ENCODE measurements at regions not wholly inside any gene's neighbourhood (a gene's known extent, or its start where the extent isn't known, plus 50 kb on each side); places are given as distances from the start of the nearest gene placed in this dataset.

DNA sequence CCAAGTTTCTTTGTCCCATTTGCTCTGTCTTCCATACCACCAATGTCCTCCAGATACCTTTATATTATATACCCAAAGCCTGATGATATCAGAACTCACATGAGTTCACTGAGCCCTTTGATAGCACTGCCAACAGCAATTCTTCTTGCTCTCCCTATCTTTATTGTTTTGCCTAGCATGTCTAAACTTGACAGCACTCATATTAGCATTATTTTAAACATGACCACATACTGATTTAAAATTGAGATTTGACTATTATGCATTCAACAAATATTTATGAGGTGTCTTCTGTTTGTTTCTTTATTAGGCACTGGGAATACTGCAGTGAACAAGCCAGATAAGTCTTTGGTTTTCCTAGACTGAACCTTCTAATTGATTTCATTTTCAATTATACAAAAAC is 587.3 kb upstream of the GCFC2 start:
- no peak for ATAC-seq
- CTCF ChIA-PET: no interaction called here
- H3K27me3 Mint-ChIP-seq (ENCODE audit: low read depth): no peaks in the 10 kb centered on the region

DNA sequence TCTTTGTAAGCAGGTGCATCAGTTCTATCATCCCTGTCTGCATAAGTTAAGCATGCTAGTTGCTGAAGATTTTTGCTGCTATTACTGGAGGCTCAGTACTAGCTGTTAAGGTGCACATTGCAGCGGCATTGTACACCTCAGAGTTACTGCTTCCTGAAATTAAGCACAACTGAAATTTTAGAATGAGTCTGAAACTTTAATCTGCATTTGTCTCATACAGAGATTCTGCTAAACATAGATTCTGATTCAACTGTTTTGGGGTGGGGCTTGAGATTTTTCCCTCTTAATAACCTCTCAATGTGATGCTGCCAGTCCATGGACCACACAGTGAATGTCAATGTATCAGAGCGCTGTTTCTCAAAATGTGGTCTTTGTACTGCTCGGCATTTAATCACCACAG is 585.7 kb upstream of the GCFC2 start:
- CTCF ChIA-PET: no interaction called here

More for the DNA sequence above, 587.3 kb upstream of the GCFC2 start:
- Mint-ChIP-seq H3K4me3 (no peak overlapping the region), H3K27ac (no peak overlapping the region), H3K4me1 (ENCODE audit: low read depth) (no peaks in the 10 kb centered on the region), H3K36me3 (ENCODE audit: low read depth) (no peaks in the 10 kb centered on the region), H3K9me3 (ENCODE audit: insufficient read depth) (peaks cover 1% of the 10 kb centered on the region)
- POLR2A ChIA-PET: no interaction called here
- no peak for DNase-seq

DNA sequence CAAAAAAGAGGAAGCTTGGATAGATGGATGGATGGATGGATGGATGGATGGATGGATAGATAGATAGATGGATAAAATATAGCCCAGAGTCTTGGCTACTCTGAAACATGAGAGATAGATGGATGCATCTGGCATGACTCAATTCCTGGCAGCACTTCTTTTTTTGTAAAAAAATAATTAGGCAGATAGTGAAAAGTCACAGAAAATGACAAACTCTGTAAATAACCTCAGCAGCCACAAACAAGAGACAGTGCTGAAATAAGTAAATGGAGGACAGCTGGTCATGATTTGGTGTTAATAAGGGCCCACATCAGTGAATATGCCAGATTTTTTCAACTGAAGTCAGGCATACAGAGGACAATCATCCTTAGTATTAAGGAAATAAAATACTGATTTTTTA is 585.0 kb upstream of the GCFC2 start:
- POLR2A ChIA-PET: no interaction called here
- no peaks in the 10 kb centered on the region for H3K27me3 Mint-ChIP-seq (ENCODE audit: low read depth)
- no peaks in the 10 kb centered on the region for H3K36me3 Mint-ChIP-seq (ENCODE audit: low read depth)

More for the DNA sequence above, 585.7 kb upstream of the GCFC2 start:
- POLR2A ChIA-PET: no interaction called here
- no peaks in the 10 kb centered on the region for H3K36me3 Mint-ChIP-seq (ENCODE audit: low read depth)
- DNase-seq (no peak), ATAC-seq (no peak)
- no peak overlapping the region for H3K27ac Mint-ChIP-seq
- H3K9me3 Mint-ChIP-seq (ENCODE audit: insufficient read depth): no peaks in the 10 kb centered on the region
- H3K4me3 Mint-ChIP-seq: no peak overlapping the region
- H3K4me1 Mint-ChIP-seq (ENCODE audit: low read depth): no peaks in the 10 kb centered on the region
- no peaks in the 10 kb centered on the region for H3K27me3 Mint-ChIP-seq (ENCODE audit: low read depth)

DNA sequence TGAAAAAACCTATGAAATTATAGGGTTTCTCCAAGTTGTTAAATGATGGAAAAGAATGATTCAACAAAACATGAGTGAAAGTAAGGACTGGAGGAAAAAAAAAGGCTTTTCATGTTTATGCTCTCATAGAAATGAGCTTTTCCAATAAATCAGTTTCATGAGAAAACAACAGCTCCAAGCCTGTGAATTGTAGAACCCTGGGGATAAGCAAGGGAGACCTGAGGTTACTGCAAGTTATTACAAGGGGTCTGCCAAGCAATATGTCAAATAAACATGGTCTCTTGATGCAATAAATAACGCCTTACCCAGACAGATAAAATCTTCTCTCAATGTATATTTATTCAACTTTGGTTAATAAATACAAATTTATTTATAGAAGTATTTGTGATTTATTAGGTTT is 577.9 kb upstream of the GCFC2 start:
- Mint-ChIP-seq H3K4me1 (ENCODE audit: low read depth) (no peaks in the 10 kb centered on the region), H3K9me3 (ENCODE audit: insufficient read depth) (no peaks in the 10 kb centered on the region), H3K36me3 (ENCODE audit: low read depth) (no peaks in the 10 kb centered on the region), H3K4me3 (no peak overlapping the region), H3K27me3 (ENCODE audit: low read depth) (no peaks in the 10 kb centered on the region), H3K27ac (no peak overlapping the region)
- DNase-seq (no peak), ATAC-seq (no peak)
- ChIA-PET CTCF (no interaction called here), POLR2A (no interaction called here)

More for the DNA sequence above, 585.0 kb upstream of the GCFC2 start:
- no peak for DNase-seq
- Mint-ChIP-seq H3K9me3 (ENCODE audit: insufficient read depth) (no peaks in the 10 kb centered on the region), H3K4me3 (no peak overlapping the region), H3K27ac (no peak overlapping the region), H3K4me1 (ENCODE audit: low read depth) (no peaks in the 10 kb centered on the region)
- ATAC-seq: no peak
- CTCF ChIA-PET: no interaction called here

DNA sequence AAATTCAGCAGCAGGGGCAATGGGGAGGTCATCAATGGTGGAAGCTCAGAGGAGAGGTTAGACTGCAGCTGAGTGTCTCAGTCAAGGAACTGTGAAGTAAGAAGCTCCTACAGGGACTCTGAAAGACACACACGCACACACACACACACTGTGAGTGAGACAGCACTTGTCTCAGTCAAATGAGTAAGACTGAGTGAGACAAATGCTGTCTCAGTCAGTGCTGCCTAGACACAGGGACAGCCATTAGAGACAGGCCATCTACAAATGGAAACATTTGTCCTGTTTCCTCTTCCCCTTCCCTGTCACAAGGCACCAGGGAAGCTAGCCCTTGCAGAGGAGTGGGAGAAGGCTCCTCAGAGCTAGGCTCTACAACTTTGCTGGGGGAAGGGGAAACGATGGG is 577.4 kb upstream of the GCFC2 start:
- ATAC-seq (no peak), DNase-seq (no peak)
- H3K27ac Mint-ChIP-seq: no peak overlapping the region
- ChIA-PET CTCF (no interaction called here), POLR2A (no interaction called here)
- no peaks in the 10 kb centered on the region for H3K4me1 Mint-ChIP-seq (ENCODE audit: low read depth)
- no peaks in the 10 kb centered on the region for H3K9me3 Mint-ChIP-seq (ENCODE audit: insufficient read depth)
- no peak overlapping the region for H3K4me3 Mint-ChIP-seq
- H3K36me3 Mint-ChIP-seq (ENCODE audit: low read depth): no peaks in the 10 kb centered on the region
- no peaks in the 10 kb centered on the region for H3K27me3 Mint-ChIP-seq (ENCODE audit: low read depth)

DNA sequence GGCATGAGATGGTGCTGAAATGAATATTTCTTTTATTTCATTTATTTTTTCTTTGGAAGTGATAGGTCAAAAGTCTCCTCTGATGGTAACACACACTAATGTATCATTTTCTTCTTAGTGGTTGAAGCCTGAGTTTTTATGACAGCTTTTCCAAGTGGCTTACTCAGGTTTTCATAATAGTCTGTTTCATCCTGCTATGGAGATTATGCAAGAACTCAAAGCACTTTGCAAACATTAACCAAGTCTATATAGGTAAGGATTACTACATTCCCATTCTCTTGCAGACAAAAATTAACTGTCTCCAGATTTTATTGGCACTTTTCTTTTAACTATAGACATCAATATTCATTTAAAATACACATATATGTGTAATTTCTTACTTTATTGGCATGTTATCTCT is 572.6 kb upstream of the GCFC2 start:
- DNase-seq (no peak), ATAC-seq (no peak)
- no peak overlapping the region for H3K27ac Mint-ChIP-seq

DNA sequence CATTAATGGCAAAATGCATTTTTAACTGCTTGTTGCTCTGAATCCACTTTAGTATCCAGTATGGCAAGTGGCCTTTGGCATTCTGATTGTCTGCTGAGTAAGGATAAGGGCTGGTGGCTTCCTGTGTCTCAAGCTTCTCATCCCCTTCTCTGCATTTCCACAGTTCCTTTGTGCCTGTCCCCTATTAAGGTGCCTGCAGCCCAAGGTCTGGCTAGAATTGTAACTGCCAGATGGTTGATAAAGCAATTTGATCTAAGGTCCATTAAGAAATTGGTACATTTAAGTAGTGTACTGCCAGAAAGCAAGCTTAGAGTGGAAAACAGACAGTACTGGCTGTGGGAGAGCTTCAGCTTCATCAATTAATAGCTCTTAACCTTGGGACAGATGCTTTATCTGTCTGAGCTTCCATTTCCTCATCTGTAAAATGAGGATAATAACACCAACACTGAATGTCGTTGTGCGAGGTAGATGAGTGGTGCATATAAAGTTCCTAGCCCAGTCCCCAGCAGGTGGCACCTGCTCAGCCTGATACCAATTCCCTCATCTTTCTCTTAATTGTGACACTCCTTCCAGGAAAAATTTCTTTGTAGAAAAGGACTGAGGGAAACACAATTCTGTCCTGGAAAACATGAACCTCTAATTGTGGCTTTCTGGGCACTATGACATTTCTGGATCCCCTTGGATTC is 570.6 kb upstream of the GCFC2 start:
- Mint-ChIP-seq H3K9me3 (ENCODE audit: insufficient read depth) (no peaks in the 10 kb centered on the region), H3K4me1 (ENCODE audit: low read depth) (no peaks in the 10 kb centered on the region), H3K27ac (no peak overlapping the region), H3K27me3 (ENCODE audit: low read depth) (no peaks in the 10 kb centered on the region), H3K36me3 (ENCODE audit: low read depth) (no peaks in the 10 kb centered on the region), H3K4me3 (no peak overlapping the region)
- DNase-seq (no peak), ATAC-seq (no peak)
- POLR2A ChIA-PET: no interaction called here
- CTCF ChIA-PET: no interaction called here

More for the DNA sequence above, 572.6 kb upstream of the GCFC2 start:
- H3K4me3 Mint-ChIP-seq: no peak overlapping the region
- ChIA-PET POLR2A (no interaction called here), CTCF (no interaction called here)
- H3K27me3 Mint-ChIP-seq (ENCODE audit: low read depth): no peaks in the 10 kb centered on the region
- H3K9me3 Mint-ChIP-seq (ENCODE audit: insufficient read depth): no peaks in the 10 kb centered on the region
- H3K36me3 Mint-ChIP-seq (ENCODE audit: low read depth): no peaks in the 10 kb centered on the region
- no peaks in the 10 kb centered on the region for H3K4me1 Mint-ChIP-seq (ENCODE audit: low read depth)

DNA sequence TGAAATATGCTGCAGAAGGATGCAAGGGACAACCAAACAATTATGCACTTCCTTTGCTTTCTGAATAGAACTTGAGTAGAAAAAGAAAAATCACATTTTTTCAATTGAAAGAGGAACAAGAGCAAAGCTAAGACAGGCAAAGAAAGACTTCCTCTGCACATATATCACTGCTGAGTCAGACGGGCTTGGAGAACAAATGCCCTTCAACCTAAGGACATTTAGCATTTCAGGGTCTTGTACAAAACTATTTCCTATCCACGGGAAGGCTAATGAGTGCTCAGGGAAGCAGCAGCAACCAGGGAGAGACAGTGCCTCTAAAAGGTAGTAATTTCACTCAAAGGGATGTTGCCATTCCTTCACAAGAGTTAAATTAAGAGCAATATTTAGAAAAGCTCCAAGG is 570.0 kb upstream of the GCFC2 start:
- Mint-ChIP-seq H3K9me3 (ENCODE audit: insufficient read depth) (no peaks in the 10 kb centered on the region), H3K4me1 (ENCODE audit: low read depth) (no peaks in the 10 kb centered on the region), H3K27ac (no peak overlapping the region), H3K4me3 (no peak overlapping the region), H3K36me3 (ENCODE audit: low read depth) (no peaks in the 10 kb centered on the region), H3K27me3 (ENCODE audit: low read depth) (no peaks in the 10 kb centered on the region)
- ChIA-PET CTCF (no interaction called here), POLR2A (no interaction called here)
- no peak for ATAC-seq
- no peak for DNase-seq

DNA sequence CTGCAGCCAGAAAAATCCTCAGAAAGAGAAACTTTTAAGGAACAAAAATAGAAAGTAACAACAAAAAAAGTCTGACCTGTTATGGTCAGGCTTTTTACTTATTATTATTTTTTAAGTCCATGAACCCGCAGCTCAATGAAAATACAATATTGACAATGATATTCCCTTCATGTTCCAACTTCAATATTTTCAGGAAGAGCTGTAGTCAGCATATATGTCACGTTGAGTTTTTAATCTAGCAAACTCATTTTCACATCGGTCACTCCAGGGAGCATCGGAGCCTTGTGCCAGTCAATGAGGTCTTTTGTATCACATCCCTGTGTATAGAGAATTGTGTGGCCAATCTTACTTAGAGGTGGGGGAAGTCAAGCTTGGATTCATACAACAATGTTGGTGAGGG is 568.4 kb upstream of the GCFC2 start:
- H3K36me3 Mint-ChIP-seq (ENCODE audit: low read depth): no peaks in the 10 kb centered on the region
- no peak for DNase-seq
- no peak overlapping the region for H3K4me3 Mint-ChIP-seq
- H3K27me3 Mint-ChIP-seq (ENCODE audit: low read depth): no peaks in the 10 kb centered on the region
- CTCF ChIA-PET: no interaction called here
- H3K27ac Mint-ChIP-seq: no peak overlapping the region
- H3K4me1 Mint-ChIP-seq (ENCODE audit: low read depth): no peaks in the 10 kb centered on the region
- POLR2A ChIA-PET: no interaction called here
- no peaks in the 10 kb centered on the region for H3K9me3 Mint-ChIP-seq (ENCODE audit: insufficient read depth)
- ATAC-seq: no peak

DNA sequence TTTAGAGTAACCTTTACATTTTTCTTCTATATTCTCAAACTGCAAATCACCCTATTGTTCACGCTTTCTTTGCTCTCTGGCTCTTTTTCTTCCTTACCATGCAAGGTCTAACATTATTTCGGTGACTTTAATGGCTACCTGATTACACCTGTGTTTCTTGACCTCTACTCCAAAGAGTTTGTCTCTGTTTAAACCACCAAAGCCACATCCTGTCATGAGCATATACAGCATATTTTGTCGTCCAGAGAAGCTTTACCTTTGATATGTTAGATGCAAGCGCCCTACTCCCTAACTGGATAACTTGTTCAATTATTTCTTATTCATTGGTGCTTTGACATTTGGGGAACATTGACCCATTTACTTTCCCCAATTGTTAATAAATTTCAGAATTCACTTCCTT is 565.1 kb upstream of the GCFC2 start:
- Mint-ChIP-seq H3K27me3 (ENCODE audit: low read depth) (no peaks in the 10 kb centered on the region), H3K27ac (no peak overlapping the region), H3K9me3 (ENCODE audit: insufficient read depth) (no peaks in the 10 kb centered on the region), H3K36me3 (ENCODE audit: low read depth) (no peaks in the 10 kb centered on the region), H3K4me1 (ENCODE audit: low read depth) (no peaks in the 10 kb centered on the region), H3K4me3 (no peak overlapping the region)
- DNase-seq (no peak), ATAC-seq (no peak)
- ChIA-PET CTCF (no interaction called here), POLR2A (no interaction called here)

DNA sequence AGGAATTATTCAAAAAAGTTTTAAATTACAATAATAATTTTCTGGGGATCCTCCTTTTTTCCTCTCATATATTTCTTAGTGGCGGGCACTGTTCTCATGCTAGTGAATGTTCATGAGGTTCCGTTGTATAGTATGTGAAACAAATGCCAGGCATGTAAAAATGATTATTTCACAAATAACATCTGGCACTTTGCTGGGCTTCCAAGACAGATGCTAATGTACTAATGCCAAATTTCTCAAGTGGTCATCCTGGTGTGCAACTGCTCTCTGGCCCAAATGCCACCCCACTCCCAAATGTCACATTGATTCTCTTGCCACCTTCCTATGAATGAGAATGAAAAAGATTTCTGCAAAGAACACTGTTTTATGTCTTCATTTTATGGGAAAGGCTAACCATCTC is 564.0 kb upstream of the GCFC2 start:
- H3K9me3 Mint-ChIP-seq (ENCODE audit: insufficient read depth): no peaks in the 10 kb centered on the region
- ChIA-PET CTCF (no interaction called here), POLR2A (no interaction called here)
- DNase-seq (no peak), ATAC-seq (no peak)
- H3K36me3 Mint-ChIP-seq (ENCODE audit: low read depth): no peaks in the 10 kb centered on the region
- H3K27ac Mint-ChIP-seq: no peak overlapping the region
- no peaks in the 10 kb centered on the region for H3K4me1 Mint-ChIP-seq (ENCODE audit: low read depth)
- no peak overlapping the region for H3K4me3 Mint-ChIP-seq
- H3K27me3 Mint-ChIP-seq (ENCODE audit: low read depth): no peaks in the 10 kb centered on the region

DNA sequence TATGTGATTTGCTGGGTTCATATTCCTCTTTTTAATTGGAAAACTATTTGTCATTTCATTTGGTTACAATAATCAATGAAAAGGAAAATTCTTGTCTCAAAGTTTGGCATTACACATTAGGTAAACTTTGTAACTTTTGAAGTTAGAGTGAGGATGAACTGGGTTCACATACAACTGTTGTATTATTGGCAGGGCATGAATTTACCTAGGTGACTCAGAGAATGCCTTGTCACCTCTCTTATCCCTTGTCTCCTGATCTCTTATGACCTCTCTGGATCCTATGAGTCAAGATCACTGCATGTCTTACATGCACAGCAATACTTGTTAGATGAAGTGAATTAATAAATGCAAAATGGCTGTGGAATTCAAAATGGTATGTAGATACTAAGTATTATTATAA is 563.4 kb upstream of the GCFC2 start:
- DNase-seq: no peak
- ATAC-seq: no peak
- Mint-ChIP-seq H3K9me3 (ENCODE audit: insufficient read depth) (no peaks in the 10 kb centered on the region), H3K27ac (no peak overlapping the region), H3K36me3 (ENCODE audit: low read depth) (no peaks in the 10 kb centered on the region), H3K4me3 (no peak overlapping the region), H3K27me3 (ENCODE audit: low read depth) (no peaks in the 10 kb centered on the region), H3K4me1 (ENCODE audit: low read depth) (no peaks in the 10 kb centered on the region)
- CTCF ChIA-PET: no interaction called here
- POLR2A ChIA-PET: no interaction called here

DNA sequence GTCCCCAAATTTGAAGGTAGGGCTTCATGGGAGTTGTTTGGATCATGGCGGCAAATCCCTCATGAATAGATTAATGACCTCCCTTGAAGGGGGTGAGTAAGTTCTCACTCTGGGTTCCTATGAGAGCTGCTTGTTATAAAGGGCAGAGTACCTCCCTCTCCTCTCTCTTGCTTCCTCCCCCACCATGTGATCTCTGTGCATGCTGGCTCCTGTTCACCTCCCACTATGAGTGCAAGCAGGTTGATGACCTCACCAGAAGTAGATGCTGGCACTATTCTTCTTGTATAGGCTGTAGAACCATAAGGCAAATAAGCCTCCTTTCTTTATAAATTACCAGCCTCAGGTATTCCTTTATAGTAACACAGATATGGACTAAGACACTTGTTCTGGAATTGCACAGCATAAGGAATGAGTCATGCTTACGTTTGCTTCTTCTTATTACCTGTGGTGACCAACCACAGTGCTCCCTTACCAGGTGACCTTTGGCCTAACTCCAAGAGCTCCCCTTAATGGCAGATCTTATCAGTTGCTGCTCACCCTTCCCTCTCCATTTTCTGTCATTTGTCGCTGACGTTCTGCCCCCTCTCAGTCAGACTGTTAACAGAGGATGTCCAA is 559.5 kb upstream of the GCFC2 start:
- DNase-seq (no peak), ATAC-seq (no peak)
- CTCF ChIA-PET: no interaction called here
- POLR2A ChIA-PET: no interaction called here
- Mint-ChIP-seq H3K27ac (no peak overlapping the region), H3K4me1 (ENCODE audit: low read depth) (no peaks in the 10 kb centered on the region), H3K9me3 (ENCODE audit: insufficient read depth) (no peaks in the 10 kb centered on the region), H3K36me3 (ENCODE audit: low read depth) (no peaks in the 10 kb centered on the region), H3K27me3 (ENCODE audit: low read depth) (no peaks in the 10 kb centered on the region), H3K4me3 (no peak overlapping the region)

All from activated CD8-positive, alpha-beta T cell treated with anti-CD3 and anti-CD28 coated beads, Interleukin-2, amount 10 ng/mL, durations not matched to agents 7 days and 5 days (primary cell).